BJ (cell line): ENCODE measurements at regions not wholly inside any gene's neighbourhood (a gene's known extent, or its start where the extent isn't known, plus 50 kb on each side); places are given as distances from the start of the nearest gene placed in this dataset.

Experiments
- CTCF ChIA-PET: fragments of 350-600 bp; formaldehyde crosslinking; extraction: SDS; loops from one replicate; lab custom pipeline; 2021; ENCODE audit warnings: antibody characterized with exemption, inconsistent platforms; lab: Yijun Ruan, JAX
- POLR2A ChIA-PET: fragments of 300-600 bp; sonication (Branson Sonifier 250); formaldehyde crosslinking; extraction: SDS; loops from one replicate; lab custom pipeline; 2021; ENCODE audit warnings: antibody characterized with exemption; lab: Charles Lee
- DNase-seq: peaks from one replicate; pipeline ENCODE4 v3.0.0-alpha.2; 2011; ENCODE audit warnings: low read depth
- H3K27me3 ChIP-seq: 2 replicates; pipeline ENCODE4 v1.6.0; 2011; ENCODE audit warnings: low read length; ENCODE audit not compliant: control insufficient read depth, insufficient read depth
- H3K36me3 ChIP-seq: 2 replicates; pipeline ENCODE4 v1.5.1; 2011; ENCODE audit warnings: low read length; ENCODE audit not compliant: control insufficient read depth, insufficient read depth
- H3K4me3 ChIP-seq: 2 replicates; pipeline ENCODE4 v1.5.1; 2011; ENCODE audit warnings: low read depth, mild to moderate bottlenecking, control low read depth, low read length
- TF ChIP-seq, protein P1 (sequence below): IDR thresholded peaks from 2 replicates; pipeline ENCODE4 v1.5.1; 2011; ENCODE audit warnings: low read depth, mild to moderate bottlenecking, control low read depth, inconsistent platforms, low read length, moderate library complexity; ENCODE audit not compliant: insufficient read depth

DNA sequence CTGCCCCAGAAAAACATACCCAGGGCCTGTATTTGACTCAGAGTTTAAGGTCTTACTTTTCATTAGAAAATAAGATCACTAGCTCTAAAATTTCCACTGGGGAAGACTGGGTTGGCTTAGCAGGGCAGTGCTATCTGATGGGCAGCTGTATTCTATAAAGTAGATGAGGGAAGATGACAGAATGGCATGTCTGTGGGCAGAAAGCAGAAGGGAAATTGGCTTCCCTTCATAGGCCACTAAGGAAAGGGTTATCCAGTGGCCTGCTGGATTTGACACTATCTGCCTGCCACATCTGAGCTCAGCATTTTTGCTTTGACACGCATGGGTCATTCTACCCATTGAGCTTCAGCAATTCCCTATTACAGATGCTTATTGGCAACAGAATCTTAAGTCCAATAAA is 461.3 kb upstream of the RASGRP1 start:
- no peak for DNase-seq
- POLR2A ChIA-PET = no interaction called here
- no peak overlapping the region for H3K4me3 ChIP-seq
- TF ChIP-seq, protein P1, sequence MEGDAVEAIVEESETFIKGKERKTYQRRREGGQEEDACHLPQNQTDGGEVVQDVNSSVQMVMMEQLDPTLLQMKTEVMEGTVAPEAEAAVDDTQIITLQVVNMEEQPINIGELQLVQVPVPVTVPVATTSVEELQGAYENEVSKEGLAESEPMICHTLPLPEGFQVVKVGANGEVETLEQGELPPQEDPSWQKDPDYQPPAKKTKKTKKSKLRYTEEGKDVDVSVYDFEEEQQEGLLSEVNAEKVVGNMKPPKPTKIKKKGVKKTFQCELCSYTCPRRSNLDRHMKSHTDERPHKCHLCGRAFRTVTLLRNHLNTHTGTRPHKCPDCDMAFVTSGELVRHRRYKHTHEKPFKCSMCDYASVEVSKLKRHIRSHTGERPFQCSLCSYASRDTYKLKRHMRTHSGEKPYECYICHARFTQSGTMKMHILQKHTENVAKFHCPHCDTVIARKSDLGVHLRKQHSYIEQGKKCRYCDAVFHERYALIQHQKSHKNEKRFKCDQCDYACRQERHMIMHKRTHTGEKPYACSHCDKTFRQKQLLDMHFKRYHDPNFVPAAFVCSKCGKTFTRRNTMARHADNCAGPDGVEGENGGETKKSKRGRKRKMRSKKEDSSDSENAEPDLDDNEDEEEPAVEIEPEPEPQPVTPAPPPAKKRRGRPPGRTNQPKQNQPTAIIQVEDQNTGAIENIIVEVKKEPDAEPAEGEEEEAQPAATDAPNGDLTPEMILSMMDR = no peak
- CTCF ChIA-PET = no interaction called here
- no peaks in the 10 kb centered on the region for H3K36me3 ChIP-seq
- no peaks in the 10 kb centered on the region for H3K27me3 ChIP-seq

DNA sequence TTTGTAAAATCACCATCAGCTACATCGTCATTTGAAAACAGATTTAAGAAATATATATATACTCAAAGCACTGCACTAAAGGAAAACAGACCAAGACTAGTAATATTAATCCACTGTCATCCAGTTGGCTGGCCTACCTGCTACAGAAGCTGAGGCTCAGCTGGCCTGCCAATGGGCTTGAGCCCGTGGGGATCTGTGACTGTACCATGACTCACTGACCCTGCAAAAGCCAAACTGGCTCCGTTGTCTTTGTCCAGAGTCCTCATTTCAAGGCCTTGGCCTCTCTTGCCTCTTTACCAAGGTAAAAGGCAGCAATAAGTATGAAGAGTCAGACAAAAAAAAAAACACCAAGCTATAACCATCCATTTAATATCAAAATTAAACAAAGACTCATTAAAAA is 463.5 kb upstream of the RASGRP1 start:
- Histone ChIP-seq H3K27me3 (no peaks in the 10 kb centered on the region), H3K36me3 (no peaks in the 10 kb centered on the region), H3K4me3 (no peak overlapping the region)
- TF ChIP-seq, protein P1 = no peak
- no peak for DNase-seq
- ChIA-PET POLR2A (no interaction called here), CTCF (no interaction called here)

DNA sequence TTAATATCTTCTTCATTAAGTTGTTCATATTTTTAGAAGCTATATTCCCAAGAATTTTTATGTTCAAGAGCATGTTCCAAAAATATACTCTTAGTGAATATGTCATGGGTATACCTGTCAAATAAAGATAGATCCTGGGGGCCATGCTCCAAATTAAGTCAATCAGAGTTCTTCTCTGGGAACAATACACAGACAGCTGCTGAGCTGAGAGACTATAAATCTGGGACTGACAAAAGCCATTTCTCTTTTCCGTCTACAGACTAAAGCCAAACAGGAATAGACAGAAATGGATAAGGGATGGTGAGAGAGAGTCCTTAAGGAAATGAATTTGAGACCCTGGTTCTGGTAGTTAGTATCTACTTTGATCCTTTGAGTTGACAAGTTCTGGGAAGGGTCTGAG is 465.1 kb upstream of the RASGRP1 start:
- POLR2A ChIA-PET = no interaction called here
- no peaks in the 10 kb centered on the region for H3K36me3 ChIP-seq
- no peaks in the 10 kb centered on the region for H3K27me3 ChIP-seq
- H3K4me3 ChIP-seq = no peak overlapping the region
- no peak for DNase-seq
- CTCF ChIA-PET = no interaction called here
- TF ChIP-seq, protein P1 = no peak

DNA sequence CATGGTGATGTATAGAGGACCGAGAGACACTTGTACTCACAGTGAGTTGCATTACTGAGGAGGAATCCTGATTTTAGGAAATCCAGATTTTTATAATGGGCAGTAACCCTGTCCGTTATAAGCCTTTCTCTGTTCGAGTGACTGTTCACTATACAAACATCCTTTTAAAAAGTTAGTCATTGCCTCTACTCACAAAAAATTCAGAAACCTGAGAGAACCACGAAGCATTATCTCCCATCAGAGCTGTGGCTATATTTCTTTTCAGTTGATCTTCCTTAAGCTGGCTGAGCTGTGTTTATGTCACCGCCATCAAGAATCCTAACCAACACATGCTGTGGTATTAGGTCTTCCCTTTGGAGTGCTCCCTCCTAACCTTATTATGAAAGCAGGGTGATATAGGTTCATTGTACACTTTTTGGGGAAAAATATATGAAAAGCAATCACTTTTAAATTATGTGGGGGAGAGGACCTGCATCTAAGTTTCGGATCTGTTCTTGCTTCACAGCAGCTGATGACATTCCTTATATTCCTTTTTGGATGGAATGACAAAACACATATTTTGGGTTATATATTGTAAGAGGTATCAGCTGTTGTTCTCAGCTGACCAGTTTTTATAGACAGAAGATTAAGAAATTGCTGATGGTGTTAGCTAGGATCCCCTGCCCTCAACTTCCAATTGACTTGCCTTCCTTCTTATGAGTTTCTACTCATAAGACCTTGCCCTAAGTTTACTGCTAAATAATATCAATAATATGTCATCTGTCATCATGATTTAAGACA is 465.9 kb upstream of the RASGRP1 start:
- Histone ChIP-seq H3K4me3 (no peak overlapping the region), H3K36me3 (no peaks in the 10 kb centered on the region), H3K27me3 (no peaks in the 10 kb centered on the region)
- TF ChIP-seq, protein P1 = no peak
- CTCF ChIA-PET = interaction anchor here (0.7 to 1.8 kb wide), 2 partner anchors 11 to 341 kb away, joined by 3 to 7 read pairs; no protein-coding TSS in a partner anchor
- DNase-seq = peak; percentile 27
- POLR2A ChIA-PET = no interaction called here

DNA sequence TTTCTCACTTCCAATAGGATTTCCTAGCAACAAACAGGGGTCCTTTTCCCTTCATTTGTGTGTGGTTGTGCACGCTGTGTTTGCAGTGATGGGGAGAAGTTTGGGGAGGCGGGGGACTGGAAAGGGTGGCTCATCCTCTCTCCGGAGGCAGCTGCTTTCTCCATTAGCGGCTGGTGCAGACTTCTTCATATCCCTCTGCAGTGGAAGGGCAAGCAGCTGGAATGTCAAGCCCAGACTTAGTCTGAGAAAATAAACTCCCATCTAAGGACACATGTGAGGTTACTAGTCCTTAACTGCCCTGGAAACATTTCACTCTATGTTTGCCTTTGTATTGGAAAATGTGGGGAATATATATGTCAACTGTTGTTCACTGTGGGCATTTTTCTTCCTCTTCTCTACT is 467.0 kb upstream of the RASGRP1 start:
- Histone ChIP-seq H3K27me3 (no peaks in the 10 kb centered on the region), H3K36me3 (no peaks in the 10 kb centered on the region), H3K4me3 (no peak overlapping the region)
- TF ChIP-seq, protein P1 = no peak
- CTCF ChIA-PET = interaction anchor here (1.8 kb wide), 1 partner anchor 10 kb away, joined by 7 read pairs; no protein-coding TSS in a partner anchor
- DNase-seq = no peak
- POLR2A ChIA-PET = no interaction called here
